Ishikawa (cell line): ENCODE measurements at regions not wholly inside any gene's neighbourhood (a gene's known extent, or its start where the extent isn't known, plus 50 kb on each side); places are given as distances from the start of the nearest gene placed in this dataset.

Source experiments
- CEBPB ChIP-seq: IDR thresholded peaks from 2 replicates; pipeline ENCODE4 v1.6.1; 2012
- CREB1 ChIP-seq: IDR thresholded peaks from 2 replicates; pipeline ENCODE4 v1.6.1; 2012; ENCODE audit warnings: low read depth
- EGR1 ChIP-seq: IDR thresholded peaks from 2 replicates; pipeline ENCODE4 v1.6.1; 2012
- EP300 ChIP-seq: IDR thresholded peaks from 2 replicates; pipeline ENCODE4 v1.6.1; 2012; ENCODE audit warnings: borderline replicate concordance
- FOXM1 ChIP-seq: IDR thresholded peaks from 2 replicates; pipeline ENCODE4 v1.6.1; 2012; ENCODE audit warnings: low read depth, borderline replicate concordance
- MAX ChIP-seq: IDR thresholded peaks from 2 replicates; pipeline ENCODE4 v1.6.1; 2012
- NFIC ChIP-seq: IDR thresholded peaks from 2 replicates; pipeline ENCODE4 v1.6.1; 2012
- RAD21 ChIP-seq: IDR thresholded peaks from 2 replicates; pipeline ENCODE4 v1.6.1; 2012; ENCODE audit warnings: low read depth
- REST ChIP-seq: IDR thresholded peaks from 2 replicates; pipeline ENCODE4 v1.6.1; 2012; ENCODE audit warnings: low read depth, mild to moderate bottlenecking
- TAF1 ChIP-seq: IDR thresholded peaks from 2 replicates; pipeline ENCODE4 v1.6.1; 2012; ENCODE audit warnings: low read depth, mild to moderate bottlenecking
- TCF12 ChIP-seq: IDR thresholded peaks from 2 replicates; pipeline ENCODE4 v1.6.1; 2012; ENCODE audit warnings: low read depth
- TEAD4 ChIP-seq: IDR thresholded peaks from 2 replicates; pipeline ENCODE4 v1.6.1; 2012
- USF1 ChIP-seq: IDR thresholded peaks from 2 replicates; pipeline ENCODE4 v1.6.1; 2012
- YY1 ChIP-seq: IDR thresholded peaks from 2 replicates; pipeline ENCODE4 v1.6.1; 2012; ENCODE audit warnings: low read depth
- ZBTB7A ChIP-seq: IDR thresholded peaks from 2 replicates; pipeline ENCODE4 v1.6.1; 2012; ENCODE audit warnings: low read depth

- TF ChIP-seq EP300 = no peak
- no peak for TF ChIP-seq YY1
Observed at GRCh38 chr11:119983816-119984215, 154.1 kb downstream of the TRIM29 start.

- TF ChIP-seq ZBTB7A (no peak), YY1 (no peak), EP300 (no peak), RAD21 (no peak), EGR1 (no peak), USF1 (no peak), MAX (no peak), REST (no peak), CREB1 (no peak), CEBPB (no peak), TAF1 (no peak), NFIC (no peak), FOXM1 (no peak), TEAD4 (no peak), TCF12 (no peak)
Observed at GRCh38 chr11:119983240-119983732, 154.6 kb downstream of the TRIM29 start.

GRCh38 chr11:119982517-119983239 lies 155.2 kb downstream of the TRIM29 start:
- TF ChIP-seq EGR1 = no peak

- TF ChIP-seq MAX = no peak
- no peak for TF ChIP-seq USF1
- TF ChIP-seq TEAD4 = no peak
- no peak for TF ChIP-seq NFIC
- no peak for TF ChIP-seq REST
- no peak for TF ChIP-seq RAD21
- TF ChIP-seq TCF12 = no peak
- no peak for TF ChIP-seq CEBPB
- no peak for TF ChIP-seq EP300
- TF ChIP-seq YY1 = no peak
- no peak for TF ChIP-seq FOXM1
- TF ChIP-seq TAF1 = no peak
- no peak for TF ChIP-seq EGR1
- no peak for TF ChIP-seq CREB1
- TF ChIP-seq ZBTB7A = no peak
Observed at GRCh38 chr11:119980431-119980830, 157.5 kb downstream of the TRIM29 start.

GRCh38 chr11:119979701-119980100 lies 158.2 kb downstream of the TRIM29 start:
- TF ChIP-seq CREB1 (no peak), EGR1 (no peak), EP300 (no peak), RAD21 (no peak), REST (no peak), FOXM1 (no peak), TCF12 (no peak), CEBPB (no peak), MAX (no peak), ZBTB7A (no peak), USF1 (no peak), YY1 (no peak), TAF1 (no peak), TEAD4 (no peak)
